ENCODE measurements at regions not wholly inside any gene's neighbourhood (a gene's known extent, or its start where the extent isn't known, plus 50 kb on each side); places are given as distances from the start of the nearest gene placed in this dataset.

GRCh38 chr22:27463121-27463660 is 338.4 kb downstream of the MN1 start:
- intact Hi-C loops (cut with DNase I) = no loop called here
- no peak overlapping the region for H3K27ac ChIP-seq
- H3K4me3 ChIP-seq = no peak overlapping the region
- no peaks in the 10 kb centered on the region for H3K27me3 ChIP-seq
- H3K4me1 ChIP-seq = peaks cover 4% of the 10 kb centered on the region
- no peaks in the 10 kb centered on the region for H3K36me3 ChIP-seq
- no peaks in the 10 kb centered on the region for H3K9me3 ChIP-seq
- TF ChIP-seq POLR2AphosphoS5 (IDR thresholded peaks at IDR 0.05; ENCODE audit: insufficient read depth in 1 of 2, low read depth in 1 of 2) (no peak), CTCF (IDR thresholded peaks at IDR 0.05) (no peak), POLR2A (IDR thresholded peaks at IDR 0.05) (no peak)
- DNase-seq (ENCODE audit: extremely low spot score in 2 of 2) = no peak

GRCh38 chr22:27466229-27466628 is 335.3 kb downstream of the MN1 start:
- Histone ChIP-seq H3K27me3 (no peaks in the 10 kb centered on the region), H3K4me3 (no peak overlapping the region), H3K27ac (no peak overlapping the region), H3K9me3 (no peaks in the 10 kb centered on the region), H3K4me1 (no peaks in the 10 kb centered on the region), H3K36me3 (no peaks in the 10 kb centered on the region)
- DNase-seq (ENCODE audit: extremely low spot score in 2 of 2) = no peak
- TF ChIP-seq CTCF (IDR thresholded peaks at IDR 0.05) = no peak
- TF ChIP-seq POLR2AphosphoS5 (IDR thresholded peaks at IDR 0.05; ENCODE audit: insufficient read depth in 1 of 2, low read depth in 1 of 2) = no peak
- no peak for TF ChIP-seq POLR2A (IDR thresholded peaks at IDR 0.05)
- intact Hi-C loops (cut with DNase I) = no loop called here

GRCh38 chr22:27466778-27467438 is 334.6 kb downstream of the MN1 start:
- H3K4me1 ChIP-seq = no peaks in the 10 kb centered on the region
- H3K27me3 ChIP-seq = no peaks in the 10 kb centered on the region
- no peak overlapping the region for H3K27ac ChIP-seq
- intact Hi-C loops (cut with DNase I) = no loop called here
- no peak overlapping the region for H3K4me3 ChIP-seq
- H3K36me3 ChIP-seq = no peaks in the 10 kb centered on the region
- H3K9me3 ChIP-seq = no peaks in the 10 kb centered on the region
- TF ChIP-seq POLR2AphosphoS5 (IDR thresholded peaks at IDR 0.05; ENCODE audit: insufficient read depth in 1 of 2, low read depth in 1 of 2) (no peak), CTCF (IDR thresholded peaks at IDR 0.05) (no peak), POLR2A (IDR thresholded peaks at IDR 0.05) (no peak)
- no peak for DNase-seq (ENCODE audit: extremely low spot score in 2 of 2)

GRCh38 chr22:27467711-27468110 is 333.8 kb downstream of the MN1 start:
- no peaks in the 10 kb centered on the region for H3K36me3 ChIP-seq
- no peak overlapping the region for H3K4me3 ChIP-seq
- intact Hi-C loops (cut with DNase I) = no loop called here
- DNase-seq (ENCODE audit: extremely low spot score in 2 of 2) = no peak
- H3K9me3 ChIP-seq = no peaks in the 10 kb centered on the region
- TF ChIP-seq POLR2A (IDR thresholded peaks at IDR 0.05) (no peak), POLR2AphosphoS5 (IDR thresholded peaks at IDR 0.05; ENCODE audit: insufficient read depth in 1 of 2, low read depth in 1 of 2) (no peak), CTCF (IDR thresholded peaks at IDR 0.05) (no peak)
- no peaks in the 10 kb centered on the region for H3K4me1 ChIP-seq
- H3K27ac ChIP-seq = peak overlapping the region; percentile 36
- H3K27me3 ChIP-seq = no peaks in the 10 kb centered on the region

- no peaks in the 10 kb centered on the region for H3K27me3 ChIP-seq
- peak overlapping the region; percentile 44 for H3K27ac ChIP-seq
- H3K36me3 ChIP-seq = no peaks in the 10 kb centered on the region
- no peaks in the 10 kb centered on the region for H3K9me3 ChIP-seq
- no peak for DNase-seq (ENCODE audit: extremely low spot score in 2 of 2)
- TF ChIP-seq CTCF (IDR thresholded peaks at IDR 0.05) = no peak
- no peak overlapping the region for H3K4me3 ChIP-seq
- intact Hi-C loops (cut with DNase I) = no loop called here
- H3K4me1 ChIP-seq = no peaks in the 10 kb centered on the region
Observed at GRCh38 chr22:27468712-27469111, 332.8 kb downstream of the MN1 start.

Measured in vagina (tissue), 2 donors.